Progenitor cell of endocrine pancreas (in vitro differentiated cells): ENCODE measurements at regions not wholly inside any gene's neighbourhood (a gene's known extent, or its start where the extent isn't known, plus 50 kb on each side); places are given as distances from the start of the nearest gene placed in this dataset.

Source experiments
- DNase-seq: peaks from one replicate; pipeline ENCODE4 v3.0.0; 2021; ENCODE audit warnings: low spot score; ENCODE audit not compliant: unreplicated experiment
- H3K27ac Mint-ChIP-seq: 2 replicates; pipeline ENCODE4 v1.8.0; 2021; ENCODE audit warnings: mild to moderate bottlenecking, moderate library complexity, mixed read lengths
- H3K27me3 Mint-ChIP-seq: 2 replicates; pipeline ENCODE4 v1.8.0; 2021; ENCODE audit warnings: mixed read lengths
- H3K36me3 Mint-ChIP-seq: 2 replicates; pipeline ENCODE4 v1.8.0; 2022; ENCODE audit warnings: mixed read lengths; ENCODE audit not compliant: insufficient read depth
- H3K4me1 Mint-ChIP-seq: 2 replicates; pipeline ENCODE4 v1.8.0; 2021; ENCODE audit warnings: low read depth, mixed read lengths
- H3K4me3 Mint-ChIP-seq: 2 replicates; pipeline ENCODE4 v1.8.0; 2021; ENCODE audit warnings: low read depth, mild to moderate bottlenecking, moderate library complexity, mixed read lengths
- H3K9me3 Mint-ChIP-seq: 2 replicates; pipeline ENCODE4 v1.8.0; 2021; ENCODE audit warnings: low read depth, mixed read lengths
- TF ChIP-seq, protein P1 (sequence below): fragments of 200-600 bp; sonication (generic); IDR thresholded peaks from one replicate; pipeline ENCODE4 v1.5.0; 2021; ENCODE audit warnings: antibody characterized with exemption, mild to moderate bottlenecking; ENCODE audit not compliant: unreplicated experiment

DNA sequence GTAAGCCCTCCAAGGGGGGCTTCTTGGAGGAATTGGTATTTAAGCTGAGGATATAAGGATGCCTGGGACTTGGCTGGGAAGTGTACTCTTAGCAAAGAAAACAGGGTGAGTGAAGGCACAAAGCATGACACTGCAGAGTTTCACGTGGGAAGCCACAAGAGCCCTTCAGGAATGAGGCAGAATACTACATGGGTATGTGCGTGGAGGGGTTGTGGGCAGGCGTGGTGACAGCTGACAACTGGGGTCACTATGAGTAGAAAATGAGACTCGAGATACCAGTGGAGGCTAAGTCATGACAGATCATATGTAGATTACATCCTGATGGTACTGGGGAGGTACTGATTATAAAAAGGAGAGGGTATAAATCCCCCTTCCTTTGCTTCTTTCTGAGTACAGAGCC, 78.1 kb upstream of the XYLT1 start:
- TF ChIP-seq, protein P1, sequence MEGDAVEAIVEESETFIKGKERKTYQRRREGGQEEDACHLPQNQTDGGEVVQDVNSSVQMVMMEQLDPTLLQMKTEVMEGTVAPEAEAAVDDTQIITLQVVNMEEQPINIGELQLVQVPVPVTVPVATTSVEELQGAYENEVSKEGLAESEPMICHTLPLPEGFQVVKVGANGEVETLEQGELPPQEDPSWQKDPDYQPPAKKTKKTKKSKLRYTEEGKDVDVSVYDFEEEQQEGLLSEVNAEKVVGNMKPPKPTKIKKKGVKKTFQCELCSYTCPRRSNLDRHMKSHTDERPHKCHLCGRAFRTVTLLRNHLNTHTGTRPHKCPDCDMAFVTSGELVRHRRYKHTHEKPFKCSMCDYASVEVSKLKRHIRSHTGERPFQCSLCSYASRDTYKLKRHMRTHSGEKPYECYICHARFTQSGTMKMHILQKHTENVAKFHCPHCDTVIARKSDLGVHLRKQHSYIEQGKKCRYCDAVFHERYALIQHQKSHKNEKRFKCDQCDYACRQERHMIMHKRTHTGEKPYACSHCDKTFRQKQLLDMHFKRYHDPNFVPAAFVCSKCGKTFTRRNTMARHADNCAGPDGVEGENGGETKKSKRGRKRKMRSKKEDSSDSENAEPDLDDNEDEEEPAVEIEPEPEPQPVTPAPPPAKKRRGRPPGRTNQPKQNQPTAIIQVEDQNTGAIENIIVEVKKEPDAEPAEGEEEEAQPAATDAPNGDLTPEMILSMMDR, result no peak
- H3K4me1 Mint-ChIP-seq, result no peaks in the 10 kb centered on the region
- H3K27me3 Mint-ChIP-seq, result peaks cover 7% of the 10 kb centered on the region
- H3K27ac Mint-ChIP-seq, result no peak overlapping the region
- H3K4me3 Mint-ChIP-seq, result no peak overlapping the region
- H3K36me3 Mint-ChIP-seq, result no peaks in the 10 kb centered on the region
- peaks cover 8% of the 10 kb centered on the region for H3K9me3 Mint-ChIP-seq
- no peak for DNase-seq

DNA sequence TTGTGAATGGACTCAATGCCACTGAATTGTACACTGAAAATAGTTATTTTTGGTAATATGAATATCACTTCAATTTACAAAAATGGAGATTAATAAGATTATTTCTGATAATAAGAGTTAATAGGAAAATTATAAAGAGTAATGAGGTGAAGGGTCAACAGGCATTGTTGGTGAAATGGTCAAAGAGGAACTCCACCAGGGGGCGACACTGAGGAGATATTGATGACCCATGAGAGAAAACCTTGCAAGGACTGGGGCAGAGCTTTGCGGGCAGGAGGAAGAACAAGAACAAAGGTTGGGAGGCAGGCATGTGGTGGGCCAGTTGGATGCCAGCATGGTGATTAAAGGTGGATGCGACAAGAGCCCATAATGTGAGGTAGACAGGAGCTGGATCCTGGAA, 74.0 kb upstream of the XYLT1 start:
- Mint-ChIP-seq H3K9me3 (peaks cover 8% of the 10 kb centered on the region), H3K27me3 (no peaks in the 10 kb centered on the region), H3K36me3 (no peaks in the 10 kb centered on the region), H3K4me3 (no peak overlapping the region), H3K4me1 (no peaks in the 10 kb centered on the region), H3K27ac (no peak overlapping the region)
- TF ChIP-seq, protein P1, result peak; percentile 36
- DNase-seq, result no peak

DNA sequence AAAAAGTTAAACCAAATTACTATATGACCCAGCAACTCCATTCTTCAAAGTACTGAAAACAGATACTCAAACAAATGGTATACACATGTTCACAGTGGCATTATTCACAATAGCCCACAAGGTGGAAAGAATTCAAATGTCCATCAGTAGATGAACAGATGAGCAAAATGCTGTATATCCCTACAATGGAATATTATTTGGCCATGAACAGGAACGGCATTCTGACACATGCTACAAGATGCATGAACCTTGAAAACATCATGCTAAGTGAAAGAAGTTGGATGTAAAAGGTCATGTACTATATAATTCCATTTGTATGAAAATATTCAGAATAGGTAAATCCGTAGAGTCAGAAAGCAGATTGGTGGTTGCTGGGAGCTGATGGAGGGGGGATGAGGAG, 73.5 kb upstream of the XYLT1 start:
- H3K4me1 Mint-ChIP-seq, result no peaks in the 10 kb centered on the region
- no peak overlapping the region for H3K4me3 Mint-ChIP-seq
- H3K36me3 Mint-ChIP-seq, result no peaks in the 10 kb centered on the region
- peaks cover 8% of the 10 kb centered on the region for H3K9me3 Mint-ChIP-seq
- TF ChIP-seq, protein P1, result no peak
- H3K27ac Mint-ChIP-seq, result no peak overlapping the region
- no peak for DNase-seq
- H3K27me3 Mint-ChIP-seq, result no peaks in the 10 kb centered on the region

DNA sequence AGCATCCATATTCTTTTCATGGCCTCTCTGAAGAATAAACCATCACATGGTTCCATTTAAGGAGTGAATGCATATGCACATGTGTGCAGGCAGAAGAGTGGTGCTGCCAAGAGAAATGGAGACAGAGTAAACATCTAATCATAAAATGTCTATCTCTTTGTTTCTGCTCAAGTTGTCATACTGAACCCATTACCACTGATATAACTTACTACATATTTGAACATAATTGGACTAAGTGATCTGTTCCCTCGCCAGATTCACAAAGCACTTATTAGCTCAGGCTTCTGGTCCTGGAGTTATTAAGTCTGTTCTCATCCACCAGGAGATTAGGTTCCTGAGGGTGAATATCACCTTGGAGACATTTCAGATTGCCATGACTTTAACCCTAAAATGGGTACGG, 72.3 kb upstream of the XYLT1 start:
- peaks cover 8% of the 10 kb centered on the region for H3K9me3 Mint-ChIP-seq
- no peaks in the 10 kb centered on the region for H3K36me3 Mint-ChIP-seq
- H3K27ac Mint-ChIP-seq, result no peak overlapping the region
- H3K4me3 Mint-ChIP-seq, result no peak overlapping the region
- H3K27me3 Mint-ChIP-seq, result no peaks in the 10 kb centered on the region
- H3K4me1 Mint-ChIP-seq, result no peaks in the 10 kb centered on the region
- no peak for DNase-seq
- TF ChIP-seq, protein P1, result no peak

DNA sequence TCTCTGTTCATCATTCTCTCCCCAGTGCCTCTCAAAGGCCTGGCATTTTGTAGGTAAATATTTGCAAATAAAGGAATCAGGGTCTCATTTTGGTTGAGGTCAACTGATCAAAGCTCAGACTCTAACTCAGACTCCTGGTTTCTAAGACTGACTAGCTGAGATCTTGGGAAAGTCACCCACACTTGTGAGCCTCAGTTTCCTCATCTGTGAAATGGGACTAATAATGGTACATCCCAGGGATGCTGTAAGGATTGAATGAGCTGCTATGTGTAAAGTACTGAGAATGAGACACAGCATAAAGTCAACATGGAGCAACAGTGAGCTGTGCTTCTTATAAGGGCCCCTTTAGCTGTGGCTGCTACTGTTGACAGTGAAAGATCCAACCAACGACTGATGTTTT, 70.6 kb upstream of the XYLT1 start:
- TF ChIP-seq, protein P1, result no peak
- H3K4me1 Mint-ChIP-seq, result no peaks in the 10 kb centered on the region
- H3K4me3 Mint-ChIP-seq, result no peak overlapping the region
- H3K27me3 Mint-ChIP-seq, result no peaks in the 10 kb centered on the region
- H3K36me3 Mint-ChIP-seq, result no peaks in the 10 kb centered on the region
- DNase-seq, result no peak
- peaks cover 7% of the 10 kb centered on the region for H3K9me3 Mint-ChIP-seq
- no peak overlapping the region for H3K27ac Mint-ChIP-seq
